ENCODE measurements at regions not wholly inside any gene's neighbourhood (a gene's known extent, or its start where the extent isn't known, plus 50 kb on each side); places are given as distances from the start of the nearest gene placed in this dataset.

GRCh38 chr5:133830281-133830680 is 138.1 kb downstream of the C5orf15 start:
- Histone ChIP-seq H3K27me3 (ENCODE audit: control insufficient read depth, insufficient read depth, low read length) (peaks cover 4% of the 10 kb centered on the region), H3K4me3 (ENCODE audit: low read length) (no peak overlapping the region), H3K9me3 (ENCODE audit: control insufficient read depth, low read depth, low read length) (no peaks in the 10 kb centered on the region), H3K4me1 (ENCODE audit: control insufficient read depth, insufficient read depth, low read length) (no peaks in the 10 kb centered on the region), H3K27ac (ENCODE audit: low read length) (no peak overlapping the region), H3K36me3 (ENCODE audit: control insufficient read depth, insufficient read depth, low read length) (no peaks in the 10 kb centered on the region)
- no peak for DNase-seq
- WGBS (ENCODE audit: insufficient coverage, low lambda C conversion rate): no CpG with 5 or more reads among the region's 3 CpGs

- WGBS (ENCODE audit: insufficient coverage, low lambda C conversion rate): no CpG with 5 or more reads among the region's 3 CpGs
- Histone ChIP-seq H3K27ac (ENCODE audit: low read length) (no peak overlapping the region), H3K27me3 (ENCODE audit: control insufficient read depth, insufficient read depth, low read length) (peaks cover 4% of the 10 kb centered on the region), H3K4me1 (ENCODE audit: control insufficient read depth, insufficient read depth, low read length) (no peaks in the 10 kb centered on the region), H3K36me3 (ENCODE audit: control insufficient read depth, insufficient read depth, low read length) (no peaks in the 10 kb centered on the region), H3K4me3 (ENCODE audit: low read length) (no peak overlapping the region), H3K9me3 (ENCODE audit: control insufficient read depth, low read depth, low read length) (no peaks in the 10 kb centered on the region)
- no peak for DNase-seq
These were observed 138.6 kb downstream of the C5orf15 start for GRCh38 chr5:133829786-133830185.

GRCh38 chr5:133828722-133829121 is 139.7 kb downstream of the C5orf15 start:
- Histone ChIP-seq H3K27ac (ENCODE audit: low read length) (no peak overlapping the region), H3K4me3 (ENCODE audit: low read length) (no peak overlapping the region), H3K4me1 (ENCODE audit: control insufficient read depth, insufficient read depth, low read length) (no peaks in the 10 kb centered on the region), H3K36me3 (ENCODE audit: control insufficient read depth, insufficient read depth, low read length) (no peaks in the 10 kb centered on the region), H3K27me3 (ENCODE audit: control insufficient read depth, insufficient read depth, low read length) (peaks cover 4% of the 10 kb centered on the region), H3K9me3 (ENCODE audit: control insufficient read depth, low read depth, low read length) (no peaks in the 10 kb centered on the region)
- WGBS (ENCODE audit: insufficient coverage, low lambda C conversion rate): no CpG with 5 or more reads among the region's 7 CpGs
- no peak for DNase-seq

- H3K27ac ChIP-seq (ENCODE audit: low read length): no peak overlapping the region
- H3K4me1 ChIP-seq (ENCODE audit: control insufficient read depth, insufficient read depth, low read length): no peaks in the 10 kb centered on the region
- H3K4me3 ChIP-seq (ENCODE audit: low read length): no peak overlapping the region
- DNase-seq: no peak
- no CpG with 5 or more reads among the region's 5 CpGs for WGBS (ENCODE audit: insufficient coverage, low lambda C conversion rate)
- H3K27me3 ChIP-seq (ENCODE audit: control insufficient read depth, insufficient read depth, low read length): peaks cover 2% of the 10 kb centered on the region
- no peaks in the 10 kb centered on the region for H3K9me3 ChIP-seq (ENCODE audit: control insufficient read depth, low read depth, low read length)
- H3K36me3 ChIP-seq (ENCODE audit: control insufficient read depth, insufficient read depth, low read length): no peaks in the 10 kb centered on the region
These were observed 140.6 kb downstream of the C5orf15 start for GRCh38 chr5:133827830-133828229.

GRCh38 chr5:133827011-133827410 is 141.4 kb downstream of the C5orf15 start:
- peak in 1 of 2 donors; percentile 24 for DNase-seq
- H3K9me3 ChIP-seq (ENCODE audit: control insufficient read depth, low read depth, low read length): no peaks in the 10 kb centered on the region
- H3K4me3 ChIP-seq (ENCODE audit: low read length): no peak overlapping the region
- H3K36me3 ChIP-seq (ENCODE audit: control insufficient read depth, insufficient read depth, low read length): no peaks in the 10 kb centered on the region
- no peaks in the 10 kb centered on the region for H3K4me1 ChIP-seq (ENCODE audit: control insufficient read depth, insufficient read depth, low read length)
- H3K27ac ChIP-seq (ENCODE audit: low read length): no peak overlapping the region
- WGBS (ENCODE audit: insufficient coverage, low lambda C conversion rate): no CpG with 5 or more reads among the region's 11 CpGs
- H3K27me3 ChIP-seq (ENCODE audit: control insufficient read depth, insufficient read depth, low read length): peaks cover 2% of the 10 kb centered on the region

GRCh38 chr5:133825631-133826289 is 142.7 kb downstream of the C5orf15 start:
- H3K36me3 ChIP-seq (ENCODE audit: control insufficient read depth, insufficient read depth, low read length): no peaks in the 10 kb centered on the region
- H3K4me3 ChIP-seq (ENCODE audit: low read length): no peak overlapping the region
- no peaks in the 10 kb centered on the region for H3K9me3 ChIP-seq (ENCODE audit: control insufficient read depth, low read depth, low read length)
- no peaks in the 10 kb centered on the region for H3K4me1 ChIP-seq (ENCODE audit: control insufficient read depth, insufficient read depth, low read length)
- no peak for DNase-seq
- H3K27ac ChIP-seq (ENCODE audit: low read length): no peak overlapping the region
- WGBS (ENCODE audit: insufficient coverage, low lambda C conversion rate): no CpG with 5 or more reads among the region's 15 CpGs
- H3K27me3 ChIP-seq (ENCODE audit: control insufficient read depth, insufficient read depth, low read length): no peaks in the 10 kb centered on the region

GRCh38 chr5:133824661-133825254 is 143.7 kb downstream of the C5orf15 start:
- WGBS (ENCODE audit: insufficient coverage, low lambda C conversion rate): no CpG with 5 or more reads among the region's 6 CpGs
- no peaks in the 10 kb centered on the region for H3K9me3 ChIP-seq (ENCODE audit: control insufficient read depth, low read depth, low read length)
- no peaks in the 10 kb centered on the region for H3K4me1 ChIP-seq (ENCODE audit: control insufficient read depth, insufficient read depth, low read length)
- no peaks in the 10 kb centered on the region for H3K36me3 ChIP-seq (ENCODE audit: control insufficient read depth, insufficient read depth, low read length)
- DNase-seq: no peak
- no peaks in the 10 kb centered on the region for H3K27me3 ChIP-seq (ENCODE audit: control insufficient read depth, insufficient read depth, low read length)
- no peak overlapping the region for H3K27ac ChIP-seq (ENCODE audit: low read length)
- H3K4me3 ChIP-seq (ENCODE audit: low read length): no peak overlapping the region

- WGBS (ENCODE audit: insufficient coverage, low lambda C conversion rate): no CpG with 5 or more reads among the region's 3 CpGs
- no peak overlapping the region for H3K4me3 ChIP-seq (ENCODE audit: low read length)
- H3K9me3 ChIP-seq (ENCODE audit: control insufficient read depth, low read depth, low read length): no peaks in the 10 kb centered on the region
- H3K4me1 ChIP-seq (ENCODE audit: control insufficient read depth, insufficient read depth, low read length): no peaks in the 10 kb centered on the region
- H3K27me3 ChIP-seq (ENCODE audit: control insufficient read depth, insufficient read depth, low read length): peaks cover 7% of the 10 kb centered on the region
- no peak for DNase-seq
- no peaks in the 10 kb centered on the region for H3K36me3 ChIP-seq (ENCODE audit: control insufficient read depth, insufficient read depth, low read length)
- H3K27ac ChIP-seq (ENCODE audit: low read length): no peak overlapping the region
These were observed 146.5 kb downstream of the C5orf15 start for GRCh38 chr5:133821889-133822288.

- no peaks in the 10 kb centered on the region for H3K9me3 ChIP-seq (ENCODE audit: control insufficient read depth, low read depth, low read length)
- H3K4me1 ChIP-seq (ENCODE audit: control insufficient read depth, insufficient read depth, low read length): no peaks in the 10 kb centered on the region
- no peak overlapping the region for H3K27ac ChIP-seq (ENCODE audit: low read length)
- peaks cover 7% of the 10 kb centered on the region for H3K27me3 ChIP-seq (ENCODE audit: control insufficient read depth, insufficient read depth, low read length)
- no CpG with 5 or more reads among the region's 2 CpGs for WGBS (ENCODE audit: insufficient coverage, low lambda C conversion rate)
- H3K4me3 ChIP-seq (ENCODE audit: low read length): no peak overlapping the region
- no peaks in the 10 kb centered on the region for H3K36me3 ChIP-seq (ENCODE audit: control insufficient read depth, insufficient read depth, low read length)
- DNase-seq: peak in 1 of 2 donors; percentile 57
These were observed 147.1 kb downstream of the C5orf15 start for GRCh38 chr5:133821311-133821741.

- Histone ChIP-seq H3K4me1 (ENCODE audit: control insufficient read depth, insufficient read depth, low read length) (no peaks in the 10 kb centered on the region), H3K4me3 (ENCODE audit: low read length) (no peak overlapping the region), H3K27ac (ENCODE audit: low read length) (no peak overlapping the region), H3K36me3 (ENCODE audit: control insufficient read depth, insufficient read depth, low read length) (no peaks in the 10 kb centered on the region), H3K9me3 (ENCODE audit: control insufficient read depth, low read depth, low read length) (no peaks in the 10 kb centered on the region), H3K27me3 (ENCODE audit: control insufficient read depth, insufficient read depth, low read length) (peaks cover 9% of the 10 kb centered on the region)
- DNase-seq: no peak
- no CpG with 5 or more reads among the region's 3 CpGs for WGBS (ENCODE audit: insufficient coverage, low lambda C conversion rate)
These were observed 147.9 kb downstream of the C5orf15 start for GRCh38 chr5:133820507-133820906.

GRCh38 chr5:133819977-133820471 is 148.4 kb downstream of the C5orf15 start:
- Histone ChIP-seq H3K9me3 (ENCODE audit: control insufficient read depth, low read depth, low read length) (no peaks in the 10 kb centered on the region), H3K27me3 (ENCODE audit: control insufficient read depth, insufficient read depth, low read length) (peaks cover 12% of the 10 kb centered on the region), H3K36me3 (ENCODE audit: control insufficient read depth, insufficient read depth, low read length) (no peaks in the 10 kb centered on the region), H3K27ac (ENCODE audit: low read length) (no peak overlapping the region), H3K4me3 (ENCODE audit: low read length) (no peak overlapping the region), H3K4me1 (ENCODE audit: control insufficient read depth, insufficient read depth, low read length) (no peaks in the 10 kb centered on the region)
- WGBS (ENCODE audit: insufficient coverage, low lambda C conversion rate): no CpG with 5 or more reads among the region's 11 CpGs
- DNase-seq: no peak
